Panc1 (cell line): ENCODE measurements at regions not wholly inside any gene's neighbourhood (a gene's known extent, or its start where the extent isn't known, plus 50 kb on each side); places are given as distances from the start of the nearest gene placed in this dataset.

ENCODE experiments used
- POLR2AphosphoS5 ChIP-seq: IDR thresholded peaks from 2 replicates; pipeline ENCODE4 v1.6.1; 2012; ENCODE audit warnings: mild to moderate bottlenecking, low read depth, low read length, moderate library complexity
- SIN3A ChIP-seq: IDR thresholded peaks from 2 replicates; pipeline ENCODE4 v1.6.1; 2012; ENCODE audit warnings: low read depth, mild to moderate bottlenecking, low read length, moderate library complexity, borderline replicate concordance; ENCODE audit not compliant: insufficient read depth
- TCF7L2 ChIP-seq: IDR thresholded peaks from 2 replicates; pipeline ENCODE4 v1.6.1; 2011; ENCODE audit warnings: mild to moderate bottlenecking, low read depth, low read length, inconsistent platforms
- TF ChIP-seq, protein P1 (sequence below): fragments of 450-650 bp; IDR thresholded peaks from 2 replicates; pipeline ENCODE4 v1.5.1; 2017; ENCODE audit warnings: mild to moderate bottlenecking
- TF ChIP-seq, protein P2 (sequence below), 2 experiments: IDR thresholded peaks; 2 replicates each; pipeline ENCODE4 v1.6.1; 2011 to 2012; ENCODE audit warnings: low read depth in 2 of 2, control low read depth in 1 of 2, low read length in 1 of 2, mild to moderate bottlenecking in 1 of 2, moderate library complexity in 1 of 2; ENCODE audit not compliant: insufficient read depth in 1 of 2

DNA sequence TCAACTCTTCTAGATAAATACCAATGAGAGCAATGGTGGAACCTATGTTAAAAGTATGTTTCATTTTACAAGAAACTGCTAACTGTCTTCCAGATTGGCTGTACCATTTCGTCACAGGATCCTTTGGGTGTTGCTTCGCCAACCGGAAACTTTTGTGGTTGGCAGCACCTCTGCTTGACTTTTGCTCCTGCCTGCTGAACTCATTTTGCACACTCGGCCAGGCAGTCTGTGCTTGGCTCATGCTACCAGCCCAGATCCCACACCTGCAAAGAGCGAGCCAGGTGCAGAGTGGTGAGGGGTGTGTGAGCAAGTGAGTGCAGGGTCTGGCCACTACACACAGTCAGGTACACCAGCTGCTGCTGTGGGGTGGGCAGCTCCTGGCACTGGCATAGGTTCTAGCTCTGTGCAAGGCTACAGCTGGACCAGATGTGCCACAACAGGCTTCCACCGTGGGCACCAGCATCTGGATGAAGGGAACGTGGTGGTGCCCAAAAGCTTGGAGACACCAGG lies 422.3 kb downstream of the PRR16 start:
- TF ChIP-seq POLR2AphosphoS5 (no peak), TCF7L2 (no peak), SIN3A (no peak)
- TF ChIP-seq, protein P1, sequence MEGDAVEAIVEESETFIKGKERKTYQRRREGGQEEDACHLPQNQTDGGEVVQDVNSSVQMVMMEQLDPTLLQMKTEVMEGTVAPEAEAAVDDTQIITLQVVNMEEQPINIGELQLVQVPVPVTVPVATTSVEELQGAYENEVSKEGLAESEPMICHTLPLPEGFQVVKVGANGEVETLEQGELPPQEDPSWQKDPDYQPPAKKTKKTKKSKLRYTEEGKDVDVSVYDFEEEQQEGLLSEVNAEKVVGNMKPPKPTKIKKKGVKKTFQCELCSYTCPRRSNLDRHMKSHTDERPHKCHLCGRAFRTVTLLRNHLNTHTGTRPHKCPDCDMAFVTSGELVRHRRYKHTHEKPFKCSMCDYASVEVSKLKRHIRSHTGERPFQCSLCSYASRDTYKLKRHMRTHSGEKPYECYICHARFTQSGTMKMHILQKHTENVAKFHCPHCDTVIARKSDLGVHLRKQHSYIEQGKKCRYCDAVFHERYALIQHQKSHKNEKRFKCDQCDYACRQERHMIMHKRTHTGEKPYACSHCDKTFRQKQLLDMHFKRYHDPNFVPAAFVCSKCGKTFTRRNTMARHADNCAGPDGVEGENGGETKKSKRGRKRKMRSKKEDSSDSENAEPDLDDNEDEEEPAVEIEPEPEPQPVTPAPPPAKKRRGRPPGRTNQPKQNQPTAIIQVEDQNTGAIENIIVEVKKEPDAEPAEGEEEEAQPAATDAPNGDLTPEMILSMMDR: no peak
- TF ChIP-seq, protein P2, sequence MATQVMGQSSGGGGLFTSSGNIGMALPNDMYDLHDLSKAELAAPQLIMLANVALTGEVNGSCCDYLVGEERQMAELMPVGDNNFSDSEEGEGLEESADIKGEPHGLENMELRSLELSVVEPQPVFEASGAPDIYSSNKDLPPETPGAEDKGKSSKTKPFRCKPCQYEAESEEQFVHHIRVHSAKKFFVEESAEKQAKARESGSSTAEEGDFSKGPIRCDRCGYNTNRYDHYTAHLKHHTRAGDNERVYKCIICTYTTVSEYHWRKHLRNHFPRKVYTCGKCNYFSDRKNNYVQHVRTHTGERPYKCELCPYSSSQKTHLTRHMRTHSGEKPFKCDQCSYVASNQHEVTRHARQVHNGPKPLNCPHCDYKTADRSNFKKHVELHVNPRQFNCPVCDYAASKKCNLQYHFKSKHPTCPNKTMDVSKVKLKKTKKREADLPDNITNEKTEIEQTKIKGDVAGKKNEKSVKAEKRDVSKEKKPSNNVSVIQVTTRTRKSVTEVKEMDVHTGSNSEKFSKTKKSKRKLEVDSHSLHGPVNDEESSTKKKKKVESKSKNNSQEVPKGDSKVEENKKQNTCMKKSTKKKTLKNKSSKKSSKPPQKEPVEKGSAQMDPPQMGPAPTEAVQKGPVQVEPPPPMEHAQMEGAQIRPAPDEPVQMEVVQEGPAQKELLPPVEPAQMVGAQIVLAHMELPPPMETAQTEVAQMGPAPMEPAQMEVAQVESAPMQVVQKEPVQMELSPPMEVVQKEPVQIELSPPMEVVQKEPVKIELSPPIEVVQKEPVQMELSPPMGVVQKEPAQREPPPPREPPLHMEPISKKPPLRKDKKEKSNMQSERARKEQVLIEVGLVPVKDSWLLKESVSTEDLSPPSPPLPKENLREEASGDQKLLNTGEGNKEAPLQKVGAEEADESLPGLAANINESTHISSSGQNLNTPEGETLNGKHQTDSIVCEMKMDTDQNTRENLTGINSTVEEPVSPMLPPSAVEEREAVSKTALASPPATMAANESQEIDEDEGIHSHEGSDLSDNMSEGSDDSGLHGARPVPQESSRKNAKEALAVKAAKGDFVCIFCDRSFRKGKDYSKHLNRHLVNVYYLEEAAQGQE (IDR thresholded peaks at IDR 0.05; ENCODE audit: insufficient read depth in 1 of 2, low read depth in 2 of 2, low read length in 1 of 2): no peak
